ENCODE measurements at regions not wholly inside any gene's neighbourhood (a gene's known extent, or its start where the extent isn't known, plus 50 kb on each side); places are given as distances from the start of the nearest gene placed in this dataset.
"Not testable (repeated sequence)": the region's sequence is repeated elsewhere in the genome, so short reads cannot be mapped to it uniquely, and the experiment has no call there.

GRCh38 chr21:14829685-14830084, 235.1 kb downstream of the NRIP1 start:
- H3K27me3 ChIP-seq (ENCODE audit: control insufficient read depth, insufficient read depth, low read length, poor library complexity, severe bottlenecking) = no peaks in the 10 kb centered on the region
- H3K27ac ChIP-seq (ENCODE audit: insufficient read depth, low read depth, low read length, poor library complexity, severe bottlenecking) = no peak overlapping the region
- H3K4me1 ChIP-seq (ENCODE audit: control insufficient read depth, insufficient read depth, low read length) = no peaks in the 10 kb centered on the region
- no peaks in the 10 kb centered on the region for H3K9me3 ChIP-seq (ENCODE audit: control insufficient read depth, low read length)
- H3K36me3 ChIP-seq (ENCODE audit: control insufficient read depth, insufficient read depth, low read length) = no peaks in the 10 kb centered on the region
- H3K4me3 ChIP-seq (ENCODE audit: insufficient read depth, low read depth, low read length) = no peak overlapping the region
- 78 to 92% methylated on average over 3 of the region's 3 CpGs for WGBS, 2 experiments

- no peak overlapping the region for H3K4me3 ChIP-seq (ENCODE audit: insufficient read depth, low read depth, low read length)
- 83% methylated on average over 1 of the region's 3 CpGs; no CpG with 5 or more reads in 1 of the 2 experiments for WGBS, 2 experiments
- no peaks in the 10 kb centered on the region for H3K9me3 ChIP-seq (ENCODE audit: control insufficient read depth, low read length)
- no peaks in the 10 kb centered on the region for H3K27me3 ChIP-seq (ENCODE audit: control insufficient read depth, insufficient read depth, low read length, poor library complexity, severe bottlenecking)
- no peaks in the 10 kb centered on the region for H3K4me1 ChIP-seq (ENCODE audit: control insufficient read depth, insufficient read depth, low read length)
- H3K27ac ChIP-seq (ENCODE audit: insufficient read depth, low read depth, low read length, poor library complexity, severe bottlenecking) = no peak overlapping the region
- no peaks in the 10 kb centered on the region for H3K36me3 ChIP-seq (ENCODE audit: control insufficient read depth, insufficient read depth, low read length)
Measured at GRCh38 chr21:14827468-14827867, 237.3 kb downstream of the NRIP1 start.

- Histone ChIP-seq H3K4me1 (ENCODE audit: control insufficient read depth, insufficient read depth, low read length) (no peaks in the 10 kb centered on the region), H3K4me3 (ENCODE audit: insufficient read depth, low read depth, low read length) (no peak overlapping the region), H3K27me3 (ENCODE audit: control insufficient read depth, insufficient read depth, low read length, poor library complexity, severe bottlenecking) (no peaks in the 10 kb centered on the region), H3K36me3 (ENCODE audit: control insufficient read depth, insufficient read depth, low read length) (no peaks in the 10 kb centered on the region), H3K27ac (ENCODE audit: insufficient read depth, low read depth, low read length, poor library complexity, severe bottlenecking) (no peak overlapping the region), H3K9me3 (ENCODE audit: control insufficient read depth, low read length) (no peaks in the 10 kb centered on the region)
- WGBS, 2 experiments = 90% methylated on average over 6 of the region's 6 CpGs
Measured at GRCh38 chr21:14826630-14827029, 238.2 kb downstream of the NRIP1 start.

GRCh38 chr21:14825514-14825974, 239.3 kb downstream of the NRIP1 start:
- H3K27me3 ChIP-seq (ENCODE audit: control insufficient read depth, insufficient read depth, low read length, poor library complexity, severe bottlenecking) = no peaks in the 10 kb centered on the region
- no peaks in the 10 kb centered on the region for H3K36me3 ChIP-seq (ENCODE audit: control insufficient read depth, insufficient read depth, low read length)
- no peak overlapping the region for H3K27ac ChIP-seq (ENCODE audit: insufficient read depth, low read depth, low read length, poor library complexity, severe bottlenecking)
- H3K4me1 ChIP-seq (ENCODE audit: control insufficient read depth, insufficient read depth, low read length) = no peaks in the 10 kb centered on the region
- H3K9me3 ChIP-seq (ENCODE audit: control insufficient read depth, low read length) = no peaks in the 10 kb centered on the region
- WGBS, 2 experiments = 93 to 100% methylated on average over 1 to 3 of the region's 3 CpGs
- H3K4me3 ChIP-seq (ENCODE audit: insufficient read depth, low read depth, low read length) = no peak overlapping the region

GRCh38 chr21:14824126-14824525, 240.7 kb downstream of the NRIP1 start:
- WGBS, 2 experiments = 95 to 97% methylated on average over 2 of the region's 3 CpGs
- H3K36me3 ChIP-seq (ENCODE audit: control insufficient read depth, insufficient read depth, low read length) = no peaks in the 10 kb centered on the region

GRCh38 chr21:14817311-14817710, 247.5 kb downstream of the NRIP1 start:
- no peaks in the 10 kb centered on the region for H3K9me3 ChIP-seq (ENCODE audit: control insufficient read depth, low read length)
- no peaks in the 10 kb centered on the region for H3K36me3 ChIP-seq (ENCODE audit: control insufficient read depth, insufficient read depth, low read length)
- no peaks in the 10 kb centered on the region for H3K4me1 ChIP-seq (ENCODE audit: control insufficient read depth, insufficient read depth, low read length)
- H3K27ac ChIP-seq (ENCODE audit: insufficient read depth, low read depth, low read length, poor library complexity, severe bottlenecking) = no peak overlapping the region
- no peaks in the 10 kb centered on the region for H3K27me3 ChIP-seq (ENCODE audit: control insufficient read depth, insufficient read depth, low read length, poor library complexity, severe bottlenecking)
- no peak overlapping the region for H3K4me3 ChIP-seq (ENCODE audit: insufficient read depth, low read depth, low read length)
- 88 to 95% methylated on average over 1 of the region's 1 CpG for WGBS, 2 experiments

More at GRCh38 chr21:14824126-14824525, 240.7 kb downstream of the NRIP1 start:
- no peaks in the 10 kb centered on the region for H3K27me3 ChIP-seq (ENCODE audit: control insufficient read depth, insufficient read depth, low read length, poor library complexity, severe bottlenecking)
- H3K4me3 ChIP-seq (ENCODE audit: insufficient read depth, low read depth, low read length) = no peak overlapping the region
- no peaks in the 10 kb centered on the region for H3K9me3 ChIP-seq (ENCODE audit: control insufficient read depth, low read length)
- H3K27ac ChIP-seq (ENCODE audit: insufficient read depth, low read depth, low read length, poor library complexity, severe bottlenecking) = no peak overlapping the region
- H3K4me1 ChIP-seq (ENCODE audit: control insufficient read depth, insufficient read depth, low read length) = no peaks in the 10 kb centered on the region

GRCh38 chr21:14814991-14815390, 249.8 kb downstream of the NRIP1 start:
- 82 to 100% methylated on average over 1 of the region's 3 CpGs for WGBS, 2 experiments

GRCh38 chr21:14814282-14814681, 250.5 kb downstream of the NRIP1 start:
- Histone ChIP-seq H3K4me3 (ENCODE audit: insufficient read depth, low read depth, low read length) (no peak overlapping the region), H3K27ac (ENCODE audit: insufficient read depth, low read depth, low read length, poor library complexity, severe bottlenecking) (no peak overlapping the region)
- 94 to 100% methylated on average over 1 to 3 of the region's 3 CpGs for WGBS, 2 experiments

More at GRCh38 chr21:14814991-14815390, 249.8 kb downstream of the NRIP1 start:
- Histone ChIP-seq H3K27ac (ENCODE audit: insufficient read depth, low read depth, low read length, poor library complexity, severe bottlenecking) (no peak overlapping the region), H3K27me3 (ENCODE audit: control insufficient read depth, insufficient read depth, low read length, poor library complexity, severe bottlenecking) (no peaks in the 10 kb centered on the region), H3K4me1 (ENCODE audit: control insufficient read depth, insufficient read depth, low read length) (no peaks in the 10 kb centered on the region), H3K4me3 (ENCODE audit: insufficient read depth, low read depth, low read length) (no peak overlapping the region), H3K36me3 (ENCODE audit: control insufficient read depth, insufficient read depth, low read length) (no peaks in the 10 kb centered on the region), H3K9me3 (ENCODE audit: control insufficient read depth, low read length) (no peaks in the 10 kb centered on the region)

GRCh38 chr21:14804170-14804569, 258.1 kb upstream of the SAMSN1 start:
- H3K4me1 ChIP-seq (ENCODE audit: control insufficient read depth, insufficient read depth, low read length); H3K9me3 ChIP-seq (ENCODE audit: control insufficient read depth, low read length); H3K27me3 ChIP-seq (ENCODE audit: control insufficient read depth, insufficient read depth, low read length, poor library complexity, severe bottlenecking); H3K4me3 ChIP-seq (ENCODE audit: insufficient read depth, low read depth, low read length); H3K27ac ChIP-seq (ENCODE audit: insufficient read depth, low read depth, low read length, poor library complexity, severe bottlenecking); H3K36me3 ChIP-seq (ENCODE audit: control insufficient read depth, insufficient read depth, low read length): not testable (repeated sequence)
- 89 to 100% methylated on average over 1 to 2 of the region's 2 CpGs for WGBS, 2 experiments

More at GRCh38 chr21:14814282-14814681, 250.5 kb downstream of the NRIP1 start:
- Histone ChIP-seq H3K36me3 (ENCODE audit: control insufficient read depth, insufficient read depth, low read length) (no peaks in the 10 kb centered on the region), H3K9me3 (ENCODE audit: control insufficient read depth, low read length) (no peaks in the 10 kb centered on the region), H3K27me3 (ENCODE audit: control insufficient read depth, insufficient read depth, low read length, poor library complexity, severe bottlenecking) (no peaks in the 10 kb centered on the region), H3K4me1 (ENCODE audit: control insufficient read depth, insufficient read depth, low read length) (no peaks in the 10 kb centered on the region)

GRCh38 chr21:14797543-14797942, 251.4 kb upstream of the SAMSN1 start:
- no peaks in the 10 kb centered on the region for H3K4me1 ChIP-seq (ENCODE audit: control insufficient read depth, insufficient read depth, low read length)
- no peaks in the 10 kb centered on the region for H3K36me3 ChIP-seq (ENCODE audit: control insufficient read depth, insufficient read depth, low read length)
- H3K4me3 ChIP-seq (ENCODE audit: insufficient read depth, low read depth, low read length) = no peak overlapping the region
- no peaks in the 10 kb centered on the region for H3K27me3 ChIP-seq (ENCODE audit: control insufficient read depth, insufficient read depth, low read length, poor library complexity, severe bottlenecking)
- H3K27ac ChIP-seq (ENCODE audit: insufficient read depth, low read depth, low read length, poor library complexity, severe bottlenecking) = no peak overlapping the region
- H3K9me3 ChIP-seq (ENCODE audit: control insufficient read depth, low read length) = no peaks in the 10 kb centered on the region

GRCh38 chr21:14787312-14787711, 241.2 kb upstream of the SAMSN1 start:
- Histone ChIP-seq H3K4me1 (ENCODE audit: control insufficient read depth, insufficient read depth, low read length) (no peaks in the 10 kb centered on the region), H3K36me3 (ENCODE audit: control insufficient read depth, insufficient read depth, low read length) (no peaks in the 10 kb centered on the region), H3K27ac (ENCODE audit: insufficient read depth, low read depth, low read length, poor library complexity, severe bottlenecking) (no peak overlapping the region), H3K27me3 (ENCODE audit: control insufficient read depth, insufficient read depth, low read length, poor library complexity, severe bottlenecking) (no peaks in the 10 kb centered on the region), H3K4me3 (ENCODE audit: insufficient read depth, low read depth, low read length) (no peak overlapping the region), H3K9me3 (ENCODE audit: control insufficient read depth, low read length) (no peaks in the 10 kb centered on the region)

All from ectodermal cell (in vitro differentiated cells).